HEK293 (cell line): ENCODE measurements at regions not wholly inside any gene's neighbourhood (a gene's known extent, or its start where the extent isn't known, plus 50 kb on each side); places are given as distances from the start of the nearest gene placed in this dataset.

Experiments
- CTCF ChIA-PET: fragments of 350-600 bp; formaldehyde crosslinking; extraction: SDS; loops from one replicate; lab custom pipeline; 2021; ENCODE audit warnings: antibody characterized with exemption; lab: Yijun Ruan, JAX
- POLR2A ChIA-PET: fragments of 300-600 bp; formaldehyde crosslinking; extraction: SDS; loops from one replicate; lab custom pipeline; 2020; ENCODE audit warnings: antibody characterized with exemption, inconsistent platforms; lab: Yijun Ruan, JAX
- H3K27ac ChIP-seq: fragments of 200-500 bp; sonication (Bioruptor generic); 2 replicates; pipeline ENCODE4 v1.5.1; 2014; ENCODE audit warnings: low read depth, low read length, control low read depth, inconsistent platforms; ENCODE audit errors: extremely low read depth
- H3K36me3 ChIP-seq, 2 experiments: fragments of 200-500 bp in 1 of 2; sonication (Bioruptor generic) in 1 of 2; 1 replicate in 1 of 2; 2 replicates in 1 of 2; pipeline ENCODE4 v1.5.1; 2014 to 2017; ENCODE audit warnings: inconsistent platforms in 2 of 2, low read length in 2 of 2; ENCODE audit not compliant: control insufficient read depth in 2 of 2, insufficient read depth in 1 of 2
- H3K4me1 ChIP-seq: fragments of 200-500 bp; sonication (Bioruptor generic); 2 replicates; pipeline ENCODE4 v1.5.1; 2014; ENCODE audit warnings: mild to moderate bottlenecking, low read length, inconsistent platforms; ENCODE audit not compliant: control insufficient read depth, insufficient read depth
- H3K4me3 ChIP-seq: 2 replicates; pipeline ENCODE4 v1.5.1; 2011; ENCODE audit warnings: low read depth, mild to moderate bottlenecking, control low read depth, low read length, moderate library complexity
- H3K9me3 ChIP-seq: fragments of 200-500 bp; sonication (Bioruptor generic); 2 replicates; pipeline ENCODE4 v1.5.1; 2014; ENCODE audit warnings: low read depth, low read length, inconsistent platforms; ENCODE audit not compliant: control insufficient read depth, insufficient read depth
- EGR2 ChIP-seq: fragments of 450-650 bp; formaldehyde crosslinking; IDR thresholded peaks from 2 replicates; pipeline ENCODE4 v1.5.1; 2016; ENCODE audit warnings: low read depth, missing biosample characterization, missing genetic modification characterization
- KLF1 ChIP-seq: fragments of 450-650 bp; formaldehyde crosslinking; IDR thresholded peaks from 2 replicates; pipeline ENCODE4 v1.5.1; 2016; ENCODE audit warnings: missing biosample characterization, missing genetic modification characterization
- SCRT2 ChIP-seq: fragments of 450-650 bp; formaldehyde crosslinking; IDR thresholded peaks from 2 replicates; pipeline ENCODE4 v1.5.1; 2016; ENCODE audit warnings: missing biosample characterization, missing genetic modification characterization
- ZFP37 ChIP-seq: fragments of 450-650 bp; formaldehyde crosslinking; IDR thresholded peaks from 2 replicates; pipeline ENCODE4 v1.5.1; 2016; ENCODE audit warnings: missing biosample characterization, missing genetic modification characterization
- ZFP69B ChIP-seq: fragments of 450-650 bp; formaldehyde crosslinking; IDR thresholded peaks from 2 replicates; pipeline ENCODE4 v1.5.1; 2016; ENCODE audit warnings: missing biosample characterization, missing genetic modification characterization
- ZNF292 ChIP-seq: fragments of 450-650 bp; formaldehyde crosslinking; IDR thresholded peaks from 2 replicates; pipeline ENCODE4 v1.5.1; 2016; ENCODE audit warnings: low read depth, missing biosample characterization, missing genetic modification characterization, borderline replicate concordance
- ZNF324 ChIP-seq: fragments of 450-650 bp; formaldehyde crosslinking; IDR thresholded peaks from 2 replicates; pipeline ENCODE4 v1.5.1; 2016; ENCODE audit warnings: missing biosample characterization, missing genetic modification characterization
- ZNF366 ChIP-seq: fragments of 450-650 bp; formaldehyde crosslinking; conservative IDR thresholded peaks from 2 replicates; pipeline ENCODE4 v1.5.1; 2016; ENCODE audit warnings: missing biosample characterization, missing genetic modification characterization
- ZNF416 ChIP-seq: fragments of 450-650 bp; formaldehyde crosslinking; IDR thresholded peaks from 2 replicates; pipeline ENCODE4 v1.5.1; 2016; ENCODE audit warnings: missing biosample characterization, missing genetic modification characterization
- ZNF530 ChIP-seq: fragments of 450-650 bp; formaldehyde crosslinking; IDR thresholded peaks from 2 replicates; pipeline ENCODE4 v1.5.1; 2016; ENCODE audit warnings: low read depth, missing biosample characterization, missing genetic modification characterization
- ZNF558 ChIP-seq: fragments of 450-650 bp; formaldehyde crosslinking; IDR thresholded peaks from 2 replicates; pipeline ENCODE4 v1.5.1; 2016; ENCODE audit warnings: missing biosample characterization, missing genetic modification characterization
- ZNF560 ChIP-seq: fragments of 450-650 bp; formaldehyde crosslinking; IDR thresholded peaks from 2 replicates; pipeline ENCODE4 v1.5.1; 2017; ENCODE audit warnings: missing biosample characterization, missing genetic modification characterization, borderline replicate concordance
- ZNF792 ChIP-seq: fragments of 450-650 bp; formaldehyde crosslinking; IDR thresholded peaks from 2 replicates; pipeline ENCODE4 v1.5.1; 2016; ENCODE audit warnings: missing biosample characterization, missing genetic modification characterization
- TF ChIP-seq, protein P1 (sequence below): fragments of 450-650 bp; formaldehyde crosslinking; IDR thresholded peaks from 2 replicates; pipeline ENCODE4 v1.5.1; 2016; ENCODE audit warnings: missing biosample characterization, missing genetic modification characterization
- TF ChIP-seq, protein P2 (sequence below): fragments of 450-650 bp; IDR thresholded peaks from 2 replicates; pipeline ENCODE4 v1.5.1; 2018; ENCODE audit warnings: missing biosample characterization, missing genetic modification characterization
- TF ChIP-seq, protein P3 (sequence below): fragments of 450-650 bp; formaldehyde crosslinking; IDR thresholded peaks from 2 replicates; pipeline ENCODE4 v1.5.0; 2017; ENCODE audit warnings: missing biosample characterization, missing genetic modification characterization, borderline replicate concordance
- TF ChIP-seq, protein P4 (sequence below): fragments of 450-650 bp; formaldehyde crosslinking; IDR thresholded peaks from 2 replicates; pipeline ENCODE4 v1.5.1; 2016; ENCODE audit warnings: missing biosample characterization, missing genetic modification characterization
- TF ChIP-seq, protein P5 (sequence below): fragments of 450-650 bp; formaldehyde crosslinking; IDR thresholded peaks from 2 replicates; pipeline ENCODE4 v1.5.1; 2016; ENCODE audit warnings: missing biosample characterization, missing genetic modification characterization, borderline replicate concordance

DNA sequence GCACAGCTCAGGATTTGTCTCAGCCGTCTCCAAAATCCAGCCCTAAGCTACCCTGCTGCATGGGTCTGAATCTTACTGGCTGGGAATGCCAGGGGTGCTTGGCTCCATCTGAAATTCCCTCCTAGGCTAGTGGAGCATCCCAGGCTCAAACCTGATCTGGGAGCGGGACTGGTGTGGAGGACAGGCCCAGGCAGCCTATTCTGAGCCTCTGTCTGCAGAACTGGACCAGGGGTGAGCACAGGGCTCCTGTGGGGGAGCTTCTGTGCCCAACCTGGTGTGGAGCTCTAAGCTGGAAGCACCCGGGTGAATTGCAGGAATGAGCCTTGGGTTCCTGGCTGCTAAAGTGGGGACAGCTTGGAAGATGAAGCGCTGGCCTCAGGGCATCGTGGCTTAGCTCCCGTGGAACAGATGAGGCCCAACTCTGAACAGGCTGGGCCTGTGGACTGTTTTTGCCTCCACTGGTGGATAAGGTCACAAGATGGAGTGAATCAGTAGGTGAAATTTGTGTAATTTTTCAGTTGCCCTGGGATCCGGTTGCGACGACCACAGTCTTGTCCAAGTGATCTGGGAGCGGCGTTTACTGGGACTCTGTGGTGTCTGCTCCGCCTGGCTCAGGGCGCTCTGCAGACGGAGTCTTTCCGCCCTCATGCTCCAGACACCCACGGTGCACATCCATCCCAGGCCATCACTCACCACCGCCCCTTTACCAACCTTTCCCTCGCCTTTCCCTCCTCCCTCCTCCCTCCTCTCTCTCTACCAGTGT lies 79.5 kb downstream of the TEX29 start:
- Histone ChIP-seq H3K27ac (no peak overlapping the region), H3K4me1 (no peaks in the 10 kb centered on the region)
- TF ChIP-seq, protein P1, sequence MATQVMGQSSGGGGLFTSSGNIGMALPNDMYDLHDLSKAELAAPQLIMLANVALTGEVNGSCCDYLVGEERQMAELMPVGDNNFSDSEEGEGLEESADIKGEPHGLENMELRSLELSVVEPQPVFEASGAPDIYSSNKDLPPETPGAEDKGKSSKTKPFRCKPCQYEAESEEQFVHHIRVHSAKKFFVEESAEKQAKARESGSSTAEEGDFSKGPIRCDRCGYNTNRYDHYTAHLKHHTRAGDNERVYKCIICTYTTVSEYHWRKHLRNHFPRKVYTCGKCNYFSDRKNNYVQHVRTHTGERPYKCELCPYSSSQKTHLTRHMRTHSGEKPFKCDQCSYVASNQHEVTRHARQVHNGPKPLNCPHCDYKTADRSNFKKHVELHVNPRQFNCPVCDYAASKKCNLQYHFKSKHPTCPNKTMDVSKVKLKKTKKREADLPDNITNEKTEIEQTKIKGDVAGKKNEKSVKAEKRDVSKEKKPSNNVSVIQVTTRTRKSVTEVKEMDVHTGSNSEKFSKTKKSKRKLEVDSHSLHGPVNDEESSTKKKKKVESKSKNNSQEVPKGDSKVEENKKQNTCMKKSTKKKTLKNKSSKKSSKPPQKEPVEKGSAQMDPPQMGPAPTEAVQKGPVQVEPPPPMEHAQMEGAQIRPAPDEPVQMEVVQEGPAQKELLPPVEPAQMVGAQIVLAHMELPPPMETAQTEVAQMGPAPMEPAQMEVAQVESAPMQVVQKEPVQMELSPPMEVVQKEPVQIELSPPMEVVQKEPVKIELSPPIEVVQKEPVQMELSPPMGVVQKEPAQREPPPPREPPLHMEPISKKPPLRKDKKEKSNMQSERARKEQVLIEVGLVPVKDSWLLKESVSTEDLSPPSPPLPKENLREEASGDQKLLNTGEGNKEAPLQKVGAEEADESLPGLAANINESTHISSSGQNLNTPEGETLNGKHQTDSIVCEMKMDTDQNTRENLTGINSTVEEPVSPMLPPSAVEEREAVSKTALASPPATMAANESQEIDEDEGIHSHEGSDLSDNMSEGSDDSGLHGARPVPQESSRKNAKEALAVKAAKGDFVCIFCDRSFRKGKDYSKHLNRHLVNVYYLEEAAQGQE (tag by site-specific recombination): no peak
- 0 out of 2 replicates have a peak, but pooled peaks have one; percentile 39 for TF ChIP-seq EGR2
- TF ChIP-seq ZNF292 (tag by site-specific recombination): no peak
- TF ChIP-seq ZNF558: no peak
- TF ChIP-seq, all 188 proteins: peak for 1
- no peaks in the 10 kb centered on the region for H3K36me3 ChIP-seq
- H3K9me3 ChIP-seq: no peaks in the 10 kb centered on the region
- POLR2A ChIA-PET: no interaction called here
- H3K4me3 ChIP-seq: no peak overlapping the region
- CTCF ChIA-PET: interaction anchor here (0.6 to 0.7 kb wide), 3 partner anchors 74 to 803 kb away, joined by 3 read pairs; no protein-coding TSS in a partner anchor

DNA sequence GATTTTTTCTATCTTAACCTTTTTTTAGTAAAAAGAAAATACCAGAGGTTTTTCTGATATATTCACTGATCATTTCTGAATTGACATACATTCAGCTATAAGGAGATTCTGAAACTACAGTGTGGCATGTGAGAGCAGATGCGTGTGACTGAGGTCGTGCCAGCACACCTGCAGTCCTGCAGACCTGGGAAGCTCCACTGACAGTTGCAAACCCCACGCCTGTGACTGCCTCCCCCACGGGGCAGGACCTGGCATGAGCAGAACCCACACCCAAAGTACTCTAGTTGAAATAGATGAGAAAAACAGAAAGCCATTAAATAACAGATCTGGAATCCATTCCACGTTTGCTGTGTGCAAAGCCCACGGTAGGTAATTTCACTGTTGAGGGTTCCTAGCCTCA lies 80.7 kb downstream of the TEX29 start:
- H3K9me3 ChIP-seq: no peaks in the 10 kb centered on the region
- CTCF ChIA-PET: no interaction called here
- no peak overlapping the region for H3K4me3 ChIP-seq
- POLR2A ChIA-PET: no interaction called here
- no peaks in the 10 kb centered on the region for H3K4me1 ChIP-seq
- no peaks in the 10 kb centered on the region for H3K36me3 ChIP-seq
- no peak overlapping the region for H3K27ac ChIP-seq
- TF ChIP-seq, protein P2, sequence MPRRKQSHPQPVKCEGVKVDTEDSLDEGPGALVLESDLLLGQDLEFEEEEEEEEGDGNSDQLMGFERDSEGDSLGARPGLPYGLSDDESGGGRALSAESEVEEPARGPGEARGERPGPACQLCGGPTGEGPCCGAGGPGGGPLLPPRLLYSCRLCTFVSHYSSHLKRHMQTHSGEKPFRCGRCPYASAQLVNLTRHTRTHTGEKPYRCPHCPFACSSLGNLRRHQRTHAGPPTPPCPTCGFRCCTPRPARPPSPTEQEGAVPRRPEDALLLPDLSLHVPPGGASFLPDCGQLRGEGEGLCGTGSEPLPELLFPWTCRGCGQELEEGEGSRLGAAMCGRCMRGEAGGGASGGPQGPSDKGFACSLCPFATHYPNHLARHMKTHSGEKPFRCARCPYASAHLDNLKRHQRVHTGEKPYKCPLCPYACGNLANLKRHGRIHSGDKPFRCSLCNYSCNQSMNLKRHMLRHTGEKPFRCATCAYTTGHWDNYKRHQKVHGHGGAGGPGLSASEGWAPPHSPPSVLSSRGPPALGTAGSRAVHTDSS (tag by site-specific recombination): no peak
- TF ChIP-seq SCRT2 (tag by site-specific recombination) (no peak), ZNF366 (tag by site-specific recombination) (no peak), ZNF324 (tag by site-specific recombination) (no peak), ZNF530 (no peak), ZNF560 (tag by site-specific recombination) (no peak), ZNF792 (no peak), KLF1 (tag by site-specific recombination) (no peak), ZNF416 (tag by site-specific recombination) (no peak), ZFP37 (tag by site-specific recombination) (no peak), ZFP69B (no peak)
- TF ChIP-seq, protein P3, sequence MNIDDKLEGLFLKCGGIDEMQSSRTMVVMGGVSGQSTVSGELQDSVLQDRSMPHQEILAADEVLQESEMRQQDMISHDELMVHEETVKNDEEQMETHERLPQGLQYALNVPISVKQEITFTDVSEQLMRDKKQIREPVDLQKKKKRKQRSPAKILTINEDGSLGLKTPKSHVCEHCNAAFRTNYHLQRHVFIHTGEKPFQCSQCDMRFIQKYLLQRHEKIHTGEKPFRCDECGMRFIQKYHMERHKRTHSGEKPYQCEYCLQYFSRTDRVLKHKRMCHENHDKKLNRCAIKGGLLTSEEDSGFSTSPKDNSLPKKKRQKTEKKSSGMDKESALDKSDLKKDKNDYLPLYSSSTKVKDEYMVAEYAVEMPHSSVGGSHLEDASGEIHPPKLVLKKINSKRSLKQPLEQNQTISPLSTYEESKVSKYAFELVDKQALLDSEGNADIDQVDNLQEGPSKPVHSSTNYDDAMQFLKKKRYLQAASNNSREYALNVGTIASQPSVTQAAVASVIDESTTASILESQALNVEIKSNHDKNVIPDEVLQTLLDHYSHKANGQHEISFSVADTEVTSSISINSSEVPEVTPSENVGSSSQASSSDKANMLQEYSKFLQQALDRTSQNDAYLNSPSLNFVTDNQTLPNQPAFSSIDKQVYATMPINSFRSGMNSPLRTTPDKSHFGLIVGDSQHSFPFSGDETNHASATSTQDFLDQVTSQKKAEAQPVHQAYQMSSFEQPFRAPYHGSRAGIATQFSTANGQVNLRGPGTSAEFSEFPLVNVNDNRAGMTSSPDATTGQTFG: no peak
- TF ChIP-seq, protein P4, sequence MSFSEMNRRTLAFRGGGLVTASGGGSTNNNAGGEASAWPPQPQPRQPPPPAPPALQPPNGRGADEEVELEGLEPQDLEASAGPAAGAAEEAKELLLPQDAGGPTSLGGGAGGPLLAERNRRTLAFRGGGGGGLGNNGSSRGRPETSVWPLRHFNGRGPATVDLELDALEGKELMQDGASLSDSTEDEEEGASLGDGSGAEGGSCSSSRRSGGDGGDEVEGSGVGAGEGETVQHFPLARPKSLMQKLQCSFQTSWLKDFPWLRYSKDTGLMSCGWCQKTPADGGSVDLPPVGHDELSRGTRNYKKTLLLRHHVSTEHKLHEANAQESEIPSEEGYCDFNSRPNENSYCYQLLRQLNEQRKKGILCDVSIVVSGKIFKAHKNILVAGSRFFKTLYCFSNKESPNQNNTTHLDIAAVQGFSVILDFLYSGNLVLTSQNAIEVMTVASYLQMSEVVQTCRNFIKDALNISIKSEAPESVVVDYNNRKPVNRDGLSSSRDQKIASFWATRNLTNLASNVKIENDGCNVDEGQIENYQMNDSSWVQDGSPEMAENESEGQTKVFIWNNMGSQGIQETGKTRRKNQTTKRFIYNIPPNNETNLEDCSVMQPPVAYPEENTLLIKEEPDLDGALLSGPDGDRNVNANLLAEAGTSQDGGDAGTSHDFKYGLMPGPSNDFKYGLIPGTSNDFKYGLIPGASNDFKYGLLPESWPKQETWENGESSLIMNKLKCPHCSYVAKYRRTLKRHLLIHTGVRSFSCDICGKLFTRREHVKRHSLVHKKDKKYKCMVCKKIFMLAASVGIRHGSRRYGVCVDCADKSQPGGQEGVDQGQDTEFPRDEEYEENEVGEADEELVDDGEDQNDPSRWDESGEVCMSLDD (tag by site-specific recombination): no peak
- TF ChIP-seq, protein P5, sequence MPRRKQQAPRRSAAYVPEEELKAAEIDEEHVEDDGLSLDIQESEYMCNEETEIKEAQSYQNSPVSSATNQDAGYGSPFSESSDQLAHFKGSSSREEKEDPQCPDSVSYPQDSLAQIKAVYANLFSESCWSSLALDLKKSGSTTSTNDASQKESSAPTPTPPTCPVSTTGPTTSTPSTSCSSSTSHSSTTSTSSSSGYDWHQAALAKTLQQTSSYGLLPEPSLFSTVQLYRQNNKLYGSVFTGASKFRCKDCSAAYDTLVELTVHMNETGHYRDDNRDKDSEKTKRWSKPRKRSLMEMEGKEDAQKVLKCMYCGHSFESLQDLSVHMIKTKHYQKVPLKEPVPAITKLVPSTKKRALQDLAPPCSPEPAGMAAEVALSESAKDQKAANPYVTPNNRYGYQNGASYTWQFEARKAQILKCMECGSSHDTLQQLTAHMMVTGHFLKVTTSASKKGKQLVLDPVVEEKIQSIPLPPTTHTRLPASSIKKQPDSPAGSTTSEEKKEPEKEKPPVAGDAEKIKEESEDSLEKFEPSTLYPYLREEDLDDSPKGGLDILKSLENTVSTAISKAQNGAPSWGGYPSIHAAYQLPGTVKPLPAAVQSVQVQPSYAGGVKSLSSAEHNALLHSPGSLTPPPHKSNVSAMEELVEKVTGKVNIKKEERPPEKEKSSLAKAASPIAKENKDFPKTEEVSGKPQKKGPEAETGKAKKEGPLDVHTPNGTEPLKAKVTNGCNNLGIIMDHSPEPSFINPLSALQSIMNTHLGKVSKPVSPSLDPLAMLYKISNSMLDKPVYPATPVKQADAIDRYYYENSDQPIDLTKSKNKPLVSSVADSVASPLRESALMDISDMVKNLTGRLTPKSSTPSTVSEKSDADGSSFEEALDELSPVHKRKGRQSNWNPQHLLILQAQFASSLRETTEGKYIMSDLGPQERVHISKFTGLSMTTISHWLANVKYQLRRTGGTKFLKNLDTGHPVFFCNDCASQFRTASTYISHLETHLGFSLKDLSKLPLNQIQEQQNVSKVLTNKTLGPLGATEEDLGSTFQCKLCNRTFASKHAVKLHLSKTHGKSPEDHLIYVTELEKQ (tag by site-specific recombination): no peak
